ENCODE measurements at regions not wholly inside any gene's neighbourhood (a gene's known extent, or its start where the extent isn't known, plus 50 kb on each side); places are given as distances from the start of the nearest gene placed in this dataset.

DNA sequence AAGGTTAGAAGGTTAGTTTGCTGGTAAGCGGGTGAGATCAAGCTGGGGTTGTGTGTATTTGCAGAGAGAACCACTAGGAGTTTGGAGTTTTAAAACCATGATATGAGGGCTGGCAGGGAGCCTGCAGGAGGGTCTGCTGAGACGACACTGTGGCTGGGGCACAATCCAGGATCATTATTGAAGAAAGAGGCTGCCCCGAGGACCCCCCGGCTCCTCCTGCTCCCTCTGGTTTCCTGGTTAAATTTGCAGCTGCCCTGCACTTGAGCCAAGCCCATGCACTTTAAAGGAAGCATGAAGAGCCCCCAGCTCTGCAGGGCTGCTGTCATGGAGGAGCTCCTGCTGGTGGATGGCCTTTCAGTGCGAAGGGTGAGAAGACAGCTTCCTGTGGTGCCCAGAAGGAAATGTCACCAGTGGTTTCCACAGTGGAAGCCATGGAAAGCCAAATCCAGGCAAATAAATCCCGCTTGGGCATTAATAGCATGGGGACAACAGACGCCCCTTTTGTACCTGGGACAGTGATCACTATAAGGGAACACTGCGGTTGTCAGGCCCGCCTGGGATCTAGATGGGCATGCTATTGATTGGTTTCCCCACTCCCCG is 140.7 kb downstream of the NSG2 start:
- intact Hi-C loops (cut with DNase I; ENCODE audit: low total_unique reads), result no loop called here
- no peaks in the 10 kb centered on the region for H3K9me3 ChIP-seq
- no peak overlapping the region for H3K27ac ChIP-seq
- TF ChIP-seq POLR2A (IDR thresholded peaks at IDR 0.05) (no peak), POLR2AphosphoS5 (IDR thresholded peaks at IDR 0.05) (no peak), CTCF (IDR thresholded peaks at IDR 0.05) (no peak)
- H3K36me3 ChIP-seq, result no peaks in the 10 kb centered on the region
- peaks cover 0 to 5% of the 10 kb centered on the region in 2 donors for H3K27me3 ChIP-seq
- no peak overlapping the region for H3K4me3 ChIP-seq
- no peak for DNase-seq (ENCODE audit: low spot score in 2 of 2)
- no peaks in the 10 kb centered on the region for H3K4me1 ChIP-seq

DNA sequence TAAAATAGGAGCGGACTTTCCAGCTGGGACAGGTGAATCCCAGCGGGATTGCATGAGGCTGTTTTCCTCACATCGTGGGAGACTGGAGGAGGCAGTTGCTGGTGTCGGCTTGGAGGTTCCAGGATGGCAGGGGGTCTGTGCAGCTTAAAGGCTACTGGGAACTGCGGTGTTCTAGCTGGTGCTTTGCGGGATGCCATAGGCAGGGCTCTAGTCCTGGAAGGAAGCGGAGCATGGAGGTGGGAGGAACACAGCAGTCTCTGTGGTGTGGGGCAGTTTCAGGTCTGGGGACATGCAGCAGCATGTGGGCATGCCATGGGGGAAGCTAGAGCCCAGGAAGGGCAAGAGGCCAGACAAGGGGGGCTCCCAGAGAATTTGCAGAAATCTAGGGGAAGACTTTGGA is 141.5 kb downstream of the NSG2 start:
- no peak overlapping the region for H3K27ac ChIP-seq
- TF ChIP-seq POLR2A (IDR thresholded peaks at IDR 0.05), result no peak
- no peak for TF ChIP-seq CTCF (IDR thresholded peaks at IDR 0.05)
- no peak for TF ChIP-seq POLR2AphosphoS5 (IDR thresholded peaks at IDR 0.05)
- intact Hi-C loops (cut with DNase I; ENCODE audit: low total_unique reads), result no loop called here
- H3K9me3 ChIP-seq, result no peaks in the 10 kb centered on the region
- no peak for DNase-seq (ENCODE audit: low spot score in 2 of 2)
- H3K4me1 ChIP-seq, result no peaks in the 10 kb centered on the region
- peaks cover 0 to 5% of the 10 kb centered on the region in 2 donors for H3K27me3 ChIP-seq
- H3K4me3 ChIP-seq, result no peak overlapping the region
- no peaks in the 10 kb centered on the region for H3K36me3 ChIP-seq

- Histone ChIP-seq H3K27me3 (peaks cover 0 to 5% of the 10 kb centered on the region in 2 donors), H3K27ac (no peak overlapping the region), H3K4me3 (no peak overlapping the region), H3K4me1 (no peaks in the 10 kb centered on the region), H3K36me3 (no peaks in the 10 kb centered on the region), H3K9me3 (no peaks in the 10 kb centered on the region)
- TF ChIP-seq POLR2A (IDR thresholded peaks at IDR 0.05), result no peak
- no peak for TF ChIP-seq POLR2AphosphoS5 (IDR thresholded peaks at IDR 0.05)
- no peak for TF ChIP-seq CTCF (IDR thresholded peaks at IDR 0.05)
- intact Hi-C loops (cut with DNase I; ENCODE audit: low total_unique reads), result no loop called here
- DNase-seq (ENCODE audit: low spot score in 2 of 2), result no peak
Measured at GRCh38 chr5:174187481-174187880, 142.0 kb downstream of the NSG2 start.

DNA sequence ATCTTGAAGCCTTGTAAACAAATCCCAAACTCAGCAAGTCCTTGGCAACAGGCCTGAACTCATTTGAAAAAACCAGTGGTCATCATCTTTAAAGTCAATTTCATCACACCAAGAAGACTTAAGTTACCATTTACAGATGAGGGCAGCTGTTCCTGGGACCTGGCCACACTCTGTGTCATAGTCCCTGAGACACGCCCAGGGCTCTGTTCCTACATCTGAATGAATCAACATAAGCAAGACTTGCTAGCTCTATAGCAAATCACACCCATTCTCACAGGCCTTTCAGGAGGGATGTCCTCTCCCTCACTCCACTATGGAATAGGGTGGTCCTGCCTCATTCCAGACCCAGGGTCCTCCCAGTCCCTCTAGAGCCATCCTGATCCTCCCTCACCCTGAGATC is 142.8 kb downstream of the NSG2 start:
- no peak overlapping the region for H3K4me3 ChIP-seq
- no peaks in the 10 kb centered on the region for H3K4me1 ChIP-seq
- no peaks in the 10 kb centered on the region for H3K9me3 ChIP-seq
- intact Hi-C loops (cut with DNase I; ENCODE audit: low total_unique reads), result no loop called here
- no peaks in the 10 kb centered on the region for H3K36me3 ChIP-seq
- TF ChIP-seq POLR2AphosphoS5 (IDR thresholded peaks at IDR 0.05), result no peak
- no peak for TF ChIP-seq POLR2A (IDR thresholded peaks at IDR 0.05)
- TF ChIP-seq CTCF (IDR thresholded peaks at IDR 0.05), result no peak
- no peak overlapping the region for H3K27ac ChIP-seq
- peaks cover 0 to 5% of the 10 kb centered on the region in 2 donors for H3K27me3 ChIP-seq
- DNase-seq (ENCODE audit: low spot score in 2 of 2), result no peak

DNA sequence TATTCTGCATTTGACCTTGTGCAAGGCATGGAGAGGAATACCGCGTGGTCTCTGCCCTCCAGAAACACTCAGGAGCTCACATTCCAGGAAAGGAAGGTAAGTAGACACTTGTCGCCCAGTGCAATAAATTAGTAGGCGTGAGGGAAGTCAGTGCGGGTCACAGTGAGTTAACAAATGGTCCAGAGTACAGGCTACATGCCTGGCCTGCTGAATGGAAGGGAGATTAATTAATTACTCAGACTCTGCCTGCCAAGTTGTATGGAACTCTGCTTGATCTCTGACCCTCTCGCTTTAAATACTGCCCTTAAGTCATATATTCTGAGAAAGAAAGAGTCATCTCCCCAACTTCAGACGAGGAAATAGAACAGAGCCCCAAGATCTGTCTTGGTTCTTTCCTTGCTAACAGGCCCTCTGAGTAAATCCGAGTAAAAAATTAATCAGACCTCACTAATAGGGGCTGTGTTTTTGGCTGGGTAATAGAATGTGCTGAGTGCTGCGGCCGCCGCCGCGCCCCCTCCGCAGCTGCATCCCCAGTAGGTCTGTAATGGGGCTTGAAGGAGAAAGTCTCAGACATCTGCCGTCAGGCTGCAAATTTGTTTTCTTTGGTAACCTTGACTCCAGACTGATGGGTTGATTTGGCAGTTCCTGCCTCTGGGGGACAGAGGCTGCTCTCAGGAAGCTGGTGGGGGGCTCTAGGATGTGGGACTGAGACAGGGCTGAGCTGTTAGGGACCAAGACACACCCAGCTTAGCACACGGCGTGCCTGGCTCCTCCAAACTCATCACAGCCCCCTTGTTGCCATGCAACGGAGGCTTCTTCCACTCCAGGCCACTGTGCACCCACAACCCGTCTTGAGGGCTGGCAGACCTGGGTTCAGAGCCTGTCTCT is 144.4 kb downstream of the NSG2 start:
- Histone ChIP-seq H3K36me3 (no peaks in the 10 kb centered on the region), H3K4me3 (no peak overlapping the region), H3K9me3 (no peaks in the 10 kb centered on the region), H3K27me3 (peaks cover 0 to 5% of the 10 kb centered on the region in 2 donors), H3K27ac (no peak overlapping the region), H3K4me1 (no peaks in the 10 kb centered on the region)
- TF ChIP-seq CTCF (IDR thresholded peaks at IDR 0.05), result no peak
- no peak for TF ChIP-seq POLR2A (IDR thresholded peaks at IDR 0.05)
- no peak for TF ChIP-seq POLR2AphosphoS5 (IDR thresholded peaks at IDR 0.05)
- DNase-seq (ENCODE audit: low spot score in 2 of 2), result no peak
- intact Hi-C loops (cut with DNase I; ENCODE audit: low total_unique reads), result loop anchor here (5.0 kb wide), 1 partner anchor 203 kb away; the partner anchor contains the start of gene C5orf47
